ENCODE measurements at regions not wholly inside any gene's neighbourhood (a gene's known extent, or its start where the extent isn't known, plus 50 kb on each side); places are given as distances from the start of the nearest gene placed in this dataset.

DNA sequence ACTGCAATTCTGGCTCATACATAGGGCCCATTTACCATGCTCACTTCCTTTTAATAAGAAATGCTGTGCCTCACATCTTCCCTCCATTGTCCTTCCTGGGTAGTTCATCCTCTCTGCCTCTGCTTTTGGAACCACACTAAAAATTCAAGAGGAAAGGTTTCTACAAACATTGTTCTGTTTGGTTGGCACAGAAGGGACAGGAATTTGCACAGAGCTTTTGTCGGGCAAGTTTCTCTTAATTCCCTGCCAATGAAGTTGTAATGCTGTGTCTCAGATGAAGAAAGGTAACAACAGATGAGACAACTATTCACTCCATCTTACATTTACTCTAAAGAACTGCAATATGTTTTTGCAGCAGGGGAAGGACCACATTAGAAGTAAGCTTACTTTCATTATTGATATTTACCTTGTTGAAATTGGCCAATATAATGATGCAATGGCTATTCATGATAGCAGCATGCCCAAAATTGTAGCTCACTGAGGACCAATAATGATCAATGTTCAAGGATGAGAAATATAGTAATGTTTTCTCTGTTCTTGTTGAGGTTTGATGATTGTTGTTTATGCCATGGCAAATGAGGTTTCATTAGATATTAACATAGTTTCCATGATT, 82.5 kb upstream of the HMHB1 start:
- DNase-seq: no peak

DNA sequence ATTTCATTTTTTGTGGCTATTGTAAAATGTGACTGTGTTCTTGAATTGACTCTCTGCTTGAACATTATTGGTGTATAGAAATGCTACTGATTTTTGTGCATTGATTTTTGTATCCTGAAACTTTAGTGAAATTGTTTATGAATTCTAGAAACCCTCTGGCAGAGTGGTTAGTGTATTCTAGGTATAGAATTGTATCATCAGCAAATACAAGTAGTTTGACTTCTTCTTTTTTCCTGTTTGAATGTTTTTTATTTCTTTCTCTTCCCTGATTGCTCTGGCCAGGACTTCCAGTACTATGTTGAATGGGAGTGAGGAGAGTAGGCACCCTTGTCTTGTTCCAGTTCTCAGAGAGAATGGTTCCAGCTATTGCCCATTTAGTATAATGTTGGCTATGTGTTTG, 88.8 kb upstream of the HMHB1 start:
- no peak for DNase-seq

DNA sequence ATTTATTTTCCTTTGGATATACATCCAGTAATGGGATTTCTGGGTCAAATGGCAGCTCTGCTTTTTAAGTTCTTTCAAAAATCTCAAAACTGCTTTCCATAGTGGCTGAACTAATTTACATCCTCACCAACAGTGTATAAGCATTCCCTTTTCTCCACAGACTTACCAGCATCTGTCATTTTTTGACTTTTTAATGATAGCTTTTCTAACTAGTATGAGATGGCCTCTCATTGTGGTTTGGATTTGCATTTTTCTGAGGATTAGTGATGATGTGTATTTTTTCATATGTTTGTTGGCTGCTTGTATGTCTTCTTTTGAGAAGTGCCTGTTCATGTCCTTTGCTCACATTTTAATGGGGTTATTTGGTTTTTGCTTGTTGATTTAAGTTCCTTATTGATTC, 90.0 kb upstream of the HMHB1 start:
- no peak for DNase-seq

DNA sequence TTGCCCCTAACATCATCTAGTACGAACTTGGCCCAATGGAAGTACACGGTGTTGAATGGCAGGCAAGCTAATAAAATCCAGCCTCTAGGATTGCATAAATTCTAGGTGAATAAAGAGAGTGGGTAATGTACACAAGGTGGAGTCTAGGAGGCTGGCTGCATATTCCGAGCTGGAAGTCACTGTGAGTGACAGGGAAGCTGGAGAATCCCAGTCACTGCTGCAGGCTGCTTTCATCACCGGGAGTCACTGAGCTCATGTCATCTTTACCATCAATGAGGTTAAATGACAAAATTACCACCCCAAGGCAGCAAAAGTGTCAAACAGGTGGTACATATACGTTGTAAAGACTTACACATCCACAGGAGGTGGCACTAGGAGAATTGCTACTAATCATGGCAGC, 91.3 kb upstream of the HMHB1 start:
- DNase-seq: no peak

DNA sequence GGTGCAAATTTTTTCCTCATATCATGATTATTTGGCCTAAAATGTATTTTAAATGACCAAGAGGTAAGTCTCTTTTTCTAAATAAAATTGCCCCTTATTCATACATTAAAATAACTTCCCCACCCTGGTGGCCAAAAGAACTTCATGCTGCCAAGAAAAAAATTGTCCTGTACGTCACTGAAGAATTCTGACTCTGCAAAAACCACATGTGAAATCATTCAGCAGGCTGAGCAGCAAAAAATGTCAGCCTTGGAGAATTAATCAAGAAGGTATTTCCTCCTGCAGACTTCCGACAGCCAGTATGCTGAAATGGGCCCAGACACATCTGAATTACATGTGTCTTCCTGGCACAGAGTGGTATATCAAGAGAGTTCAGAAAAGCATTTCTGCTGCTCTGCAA, 94.6 kb upstream of the HMHB1 start:
- DNase-seq: peak; percentile 43

DNA sequence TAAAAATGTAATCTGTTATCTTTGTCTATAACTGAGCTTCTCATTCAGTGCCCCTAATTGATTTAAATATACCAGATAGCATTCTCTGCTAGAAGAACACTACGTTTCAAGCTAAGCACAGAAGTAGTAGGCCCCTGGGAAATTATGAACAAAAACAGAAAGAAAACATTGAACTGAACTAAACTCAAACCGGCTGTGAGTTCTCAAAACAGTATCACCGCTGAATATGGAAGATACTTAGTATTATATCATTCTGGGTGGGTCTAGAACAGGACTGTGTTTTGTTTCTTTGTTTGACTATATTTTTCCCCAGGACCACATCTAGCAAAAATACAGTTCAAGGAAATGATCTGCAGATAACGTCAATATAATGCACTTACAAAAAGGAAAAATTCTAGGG, 95.1 kb upstream of the HMHB1 start:
- DNase-seq: no peak

DNA sequence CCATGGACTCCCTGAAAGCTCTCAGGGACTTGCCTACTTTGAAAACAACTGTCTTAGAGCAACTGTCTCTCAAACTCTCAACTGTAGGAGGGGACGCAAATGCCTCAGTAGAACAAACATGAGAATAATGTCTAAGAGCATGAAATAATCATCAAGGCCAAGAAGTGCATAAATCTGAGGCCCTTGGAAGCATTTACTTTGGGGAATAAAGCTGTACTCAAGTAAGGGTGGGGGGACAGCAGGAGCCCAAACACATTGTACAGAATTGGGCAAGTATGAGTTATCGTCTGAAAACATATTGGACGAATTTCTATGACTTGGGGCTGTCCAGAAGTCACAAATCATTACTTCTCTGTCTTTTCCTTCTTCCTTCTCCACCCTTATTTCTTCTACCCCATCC, 96.3 kb upstream of the HMHB1 start:
- DNase-seq: no peak

DNA sequence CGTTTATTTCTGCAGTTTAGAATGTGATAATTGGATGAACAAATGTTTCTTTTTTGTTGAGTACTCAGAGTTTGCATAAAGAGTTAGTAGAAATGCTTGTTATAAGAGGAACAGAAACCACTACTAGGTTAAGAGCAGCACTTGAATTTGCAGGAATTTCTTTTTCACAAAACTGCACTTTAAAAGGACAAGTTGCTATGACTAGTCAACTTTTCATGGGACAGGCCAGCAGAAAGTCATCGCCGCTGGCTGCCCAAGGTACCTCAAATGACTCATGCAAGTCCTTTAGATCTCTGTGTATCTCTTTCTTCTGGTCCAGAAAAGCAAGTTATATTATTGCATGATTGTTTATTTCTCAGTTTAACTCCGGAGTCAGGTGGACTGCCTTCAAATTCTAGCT, 97.3 kb upstream of the HMHB1 start:
- DNase-seq: no peak

DNA sequence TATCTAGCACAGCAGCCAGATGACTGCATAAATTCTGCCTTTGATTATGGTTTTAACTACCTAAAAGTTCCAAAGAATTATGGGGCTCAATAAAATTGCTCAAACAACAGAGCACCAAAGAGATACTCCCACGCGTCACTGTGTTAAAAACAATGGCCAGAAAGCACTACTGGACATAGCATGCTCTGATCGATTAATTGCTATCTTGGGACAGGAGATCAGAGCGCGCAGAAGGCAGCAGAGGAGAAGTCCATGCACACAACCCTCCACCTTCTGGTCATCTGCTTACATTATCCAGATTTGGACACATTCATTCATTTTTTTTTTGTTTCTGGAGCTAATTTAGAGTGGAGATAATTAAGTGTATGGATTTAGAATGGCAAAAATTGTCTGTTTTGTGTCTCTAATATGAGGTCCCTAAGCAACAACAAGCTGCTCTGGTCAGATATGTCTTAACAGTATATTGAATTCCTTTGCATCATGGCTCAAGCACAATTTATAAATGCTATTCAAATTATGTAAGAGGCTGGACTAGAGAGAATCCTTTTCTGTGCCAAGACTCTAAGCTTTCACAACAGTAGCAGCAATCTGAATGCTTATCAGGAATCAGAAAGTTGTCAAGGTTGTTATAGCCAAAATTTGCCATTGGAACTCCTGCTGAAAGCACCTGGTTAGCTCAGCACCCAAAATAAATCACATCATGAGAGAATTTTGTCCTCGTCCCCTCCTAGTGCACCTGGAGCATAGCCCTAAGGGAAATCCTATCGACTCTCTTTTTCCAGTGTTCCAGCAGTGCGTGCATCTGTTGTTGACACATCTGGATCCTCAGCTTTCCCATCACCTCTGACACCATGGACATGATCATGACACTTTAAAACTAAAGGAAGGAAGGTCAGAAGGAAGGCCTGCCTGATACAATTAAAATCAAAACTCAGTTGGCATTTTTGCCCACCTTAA, 98.6 kb upstream of the HMHB1 start:
- DNase-seq: peak; percentile 53

DNA sequence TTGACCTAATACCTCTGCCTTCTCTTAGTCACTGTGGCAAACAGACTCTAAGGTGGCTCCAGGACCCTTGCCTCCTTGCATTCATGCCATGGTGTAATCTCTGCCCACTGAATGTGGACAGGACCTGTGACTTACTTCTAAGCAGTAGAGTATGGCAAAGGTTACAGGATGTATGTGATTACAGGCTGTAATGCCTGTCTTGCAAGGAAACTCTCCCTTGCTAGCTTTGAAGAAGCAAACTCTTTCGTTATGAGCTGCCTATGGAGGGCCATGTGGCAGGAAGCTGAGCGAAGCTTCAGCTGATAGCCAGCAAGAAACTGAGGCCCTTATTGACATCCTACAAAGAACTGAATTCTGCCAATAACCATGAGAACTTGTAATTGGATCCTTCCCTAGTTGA, 103.3 kb upstream of the HMHB1 start:
- no peak for DNase-seq

DNA sequence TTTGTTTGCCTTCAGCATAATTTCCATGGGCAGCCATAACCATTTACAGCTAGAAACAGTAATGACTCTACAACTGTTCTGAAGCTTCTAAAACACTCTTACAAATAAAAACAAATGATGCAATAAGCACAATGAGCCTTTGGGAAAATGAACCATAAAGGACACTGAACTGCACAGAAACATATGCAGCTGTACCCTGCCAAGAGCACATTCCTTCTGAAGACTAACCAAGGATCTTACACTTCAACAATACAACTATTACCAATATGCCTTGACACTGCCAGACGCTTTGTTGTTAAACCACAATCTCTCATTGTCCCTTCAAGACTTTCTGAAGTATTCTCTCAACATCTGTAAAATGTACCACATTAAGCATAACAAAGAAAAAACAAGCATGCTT, 104.2 kb upstream of the HMHB1 start:
- DNase-seq: no peak

DNA sequence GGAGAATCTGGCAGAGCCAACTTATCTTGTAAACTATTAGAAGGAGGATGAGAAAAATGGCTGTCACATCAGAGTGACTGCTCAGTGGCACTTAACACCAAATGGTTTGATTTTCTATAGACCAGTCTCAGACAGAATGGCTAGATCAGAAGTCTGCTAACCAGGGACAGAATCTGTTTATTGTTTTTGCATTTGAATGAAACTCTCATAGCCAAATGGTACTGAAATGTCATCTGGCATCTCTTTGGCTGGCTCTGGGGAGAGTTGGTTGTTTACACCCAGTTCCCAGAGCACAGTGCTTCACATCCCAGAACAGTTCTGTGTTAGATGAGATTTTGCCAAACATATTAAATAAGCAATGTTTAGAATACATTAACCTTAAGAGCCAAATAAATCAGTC, 106.6 kb upstream of the HMHB1 start:
- no peak for DNase-seq

DNA sequence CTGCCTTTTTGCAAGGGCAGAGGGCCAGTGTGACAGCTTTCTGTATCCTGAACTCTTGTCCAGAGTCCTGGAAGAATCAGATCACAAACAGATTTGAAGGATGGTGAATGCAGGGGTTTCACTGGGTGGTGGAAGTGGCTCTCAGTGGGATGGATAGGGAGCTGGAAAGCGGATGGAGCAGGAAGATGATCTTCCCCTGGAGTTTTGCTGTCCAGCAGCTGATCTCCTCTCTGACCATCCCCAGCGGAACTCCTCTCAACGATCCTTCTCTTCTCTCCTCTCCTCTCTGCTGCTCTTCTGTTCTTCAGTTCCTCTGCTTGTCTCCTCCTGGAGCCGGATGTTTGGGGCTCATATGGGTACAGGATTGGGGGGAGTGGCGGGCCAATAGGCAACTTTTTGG, 108.3 kb upstream of the HMHB1 start:
- DNase-seq: no peak

DNA sequence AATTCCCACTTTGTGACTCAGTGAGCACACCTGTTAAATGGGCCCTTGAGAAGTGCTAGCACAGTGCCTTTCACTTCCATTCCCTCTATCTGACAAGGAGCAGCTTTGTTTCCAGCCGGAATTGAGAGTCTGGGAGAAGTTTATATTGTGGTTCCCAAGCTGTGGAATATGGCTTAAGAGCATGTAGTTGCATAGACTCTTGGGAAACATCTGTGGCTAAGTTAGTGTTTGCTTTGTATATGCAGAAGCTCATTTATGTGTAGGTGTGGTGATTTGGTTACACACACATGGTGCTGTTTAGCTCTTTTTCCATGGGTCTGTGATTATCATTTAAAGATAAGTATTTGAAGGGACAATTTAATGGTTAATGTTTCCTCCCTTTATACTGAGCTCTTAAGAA, 110.5 kb upstream of the HMHB1 start:
- DNase-seq: no peak

DNA sequence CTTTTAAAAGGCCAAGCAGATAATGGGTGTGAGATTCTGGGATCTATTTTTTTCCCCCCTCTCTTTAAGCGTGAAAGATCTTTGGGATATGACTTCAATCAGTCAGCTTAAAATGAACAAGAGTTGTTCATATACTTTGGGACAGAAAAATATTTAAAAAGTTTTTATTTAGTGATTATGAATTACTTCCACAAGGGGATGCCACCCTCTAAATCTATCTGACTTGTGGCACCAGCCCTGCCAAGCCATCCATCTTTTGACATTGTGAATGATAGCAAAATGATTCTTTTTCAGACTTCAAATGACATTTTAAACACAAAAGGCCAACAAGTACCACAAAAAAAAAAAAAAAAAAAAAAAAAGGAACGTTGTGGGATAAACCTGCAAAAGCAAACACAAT, 111.0 kb upstream of the HMHB1 start:
- no peak for DNase-seq

DNA sequence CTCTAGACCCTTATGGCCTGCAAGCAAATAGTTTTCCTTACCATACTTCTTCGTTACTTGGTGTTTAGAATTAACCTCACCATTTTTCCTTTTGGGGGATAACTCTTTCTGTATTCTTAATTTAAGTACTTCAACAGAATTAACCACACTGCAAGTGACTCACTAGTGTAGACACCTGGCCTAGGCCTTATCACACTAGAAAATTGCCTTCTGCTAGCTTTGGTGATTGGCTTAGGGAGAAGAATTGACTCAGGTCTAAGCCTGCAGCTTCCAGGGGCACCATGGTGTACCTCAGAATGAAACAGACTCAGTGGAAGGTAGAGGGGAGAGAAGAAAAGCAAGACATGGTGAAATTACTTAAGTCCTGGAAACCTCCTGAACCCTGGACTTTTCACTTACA, 112.8 kb upstream of the HMHB1 start:
- DNase-seq: no peak

DNA sequence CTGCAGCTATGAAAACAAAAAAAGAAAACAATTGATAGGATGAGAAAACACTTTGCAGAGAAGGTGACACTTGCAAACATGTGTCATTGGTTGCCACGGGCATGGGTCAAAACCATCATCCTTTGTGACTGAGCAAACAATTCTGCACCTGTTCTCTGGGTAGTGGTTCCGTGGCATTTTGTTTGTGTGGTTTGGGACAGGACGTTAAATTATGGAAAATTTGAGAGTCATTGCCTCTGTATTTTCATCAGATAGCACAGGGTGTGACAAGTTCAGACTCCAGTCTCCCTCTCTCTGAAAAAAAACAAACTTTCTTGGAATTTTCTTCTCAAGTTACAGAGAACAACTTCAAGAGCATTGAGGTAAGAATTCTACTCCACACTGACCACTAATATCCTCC, 113.4 kb upstream of the HMHB1 start:
- no peak for DNase-seq

DNA sequence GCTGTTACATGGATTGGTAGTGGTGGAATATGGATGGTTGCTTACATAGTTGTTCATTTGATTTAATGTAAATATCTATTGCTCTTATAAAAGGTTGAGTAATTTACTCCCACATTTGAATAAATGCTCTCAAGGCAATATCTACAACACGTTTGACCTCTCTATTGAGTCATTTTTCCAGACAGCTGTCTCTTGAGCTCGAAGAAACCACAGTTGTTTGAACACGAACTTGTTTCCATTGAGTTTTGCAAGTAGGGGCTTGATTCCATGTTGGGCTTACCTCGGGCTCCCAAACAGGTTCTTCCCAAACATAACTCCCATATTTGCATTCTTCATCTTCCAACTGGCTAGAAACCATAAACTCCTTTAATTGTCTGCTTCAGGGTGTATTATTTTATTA, 115.0 kb upstream of the HMHB1 start:
- DNase-seq: no peak

DNA sequence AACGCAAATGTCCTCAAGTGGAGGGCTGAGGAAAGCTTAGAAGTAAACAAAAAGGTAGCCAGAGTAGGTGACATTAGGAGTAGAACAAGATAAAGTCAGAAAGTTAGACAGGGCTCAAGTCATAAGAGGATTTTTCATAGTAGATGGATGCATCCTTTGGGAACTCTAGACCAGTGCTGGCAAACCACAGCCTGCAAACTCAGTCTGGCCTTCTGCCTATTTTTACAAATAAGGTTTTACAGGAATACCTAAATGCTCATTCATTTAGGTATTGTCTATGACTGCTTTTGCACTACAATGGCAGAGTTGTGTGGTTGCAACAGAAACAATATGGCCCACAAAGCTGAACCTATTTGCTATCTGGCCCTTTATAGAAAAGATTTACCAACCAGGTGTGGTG, 116.0 kb upstream of the HMHB1 start:
- no peak for DNase-seq

DNA sequence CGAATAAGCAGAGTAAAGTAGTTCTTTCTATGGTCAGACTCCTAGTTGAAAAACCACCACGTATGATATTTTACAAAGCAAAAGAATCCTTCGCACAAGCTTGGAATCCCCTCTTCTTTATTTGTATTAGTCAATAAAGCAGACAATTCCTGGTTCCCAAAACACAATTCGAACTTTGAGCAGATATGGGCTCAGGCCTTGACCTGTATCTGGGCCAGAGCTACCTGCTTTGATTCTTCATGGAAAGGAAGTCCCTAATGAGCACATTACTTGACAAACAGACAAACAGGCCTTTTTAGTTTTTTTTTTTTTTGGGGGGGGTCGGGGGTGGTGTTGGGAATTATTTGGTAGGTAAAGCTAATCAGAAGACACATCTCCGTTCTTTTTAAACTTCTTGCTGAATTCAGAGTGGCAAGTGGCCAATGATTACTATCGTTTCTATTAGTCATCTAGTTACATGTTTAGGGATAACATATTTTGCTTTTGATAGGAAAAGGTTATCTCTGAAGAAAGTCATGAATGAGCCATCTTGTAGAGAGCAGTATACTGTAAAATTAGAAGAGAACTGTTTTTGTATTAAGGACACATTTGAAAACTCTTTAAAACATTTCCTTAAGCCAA, 116.6 kb upstream of the HMHB1 start:
- DNase-seq: no peak

DNA sequence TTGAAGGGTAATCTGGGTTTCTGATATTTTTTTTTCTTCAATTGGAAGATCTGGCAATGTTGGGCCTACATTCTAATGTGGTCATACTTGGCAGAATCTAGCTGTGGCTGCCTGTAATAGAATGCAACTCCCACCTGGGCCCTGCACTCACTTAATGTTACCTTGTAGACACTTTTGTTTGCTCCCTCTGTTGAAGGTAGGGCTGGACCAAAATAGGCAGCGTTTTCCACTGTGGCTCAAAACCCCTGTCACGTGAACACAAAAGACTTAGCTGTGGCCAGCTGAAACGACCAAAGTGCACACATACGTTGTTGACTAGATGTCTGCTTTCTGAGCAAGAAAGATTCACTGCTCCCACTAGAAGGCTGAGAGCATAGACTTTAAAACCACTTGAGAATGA, 117.6 kb upstream of the HMHB1 start:
- no peak for DNase-seq

DNA sequence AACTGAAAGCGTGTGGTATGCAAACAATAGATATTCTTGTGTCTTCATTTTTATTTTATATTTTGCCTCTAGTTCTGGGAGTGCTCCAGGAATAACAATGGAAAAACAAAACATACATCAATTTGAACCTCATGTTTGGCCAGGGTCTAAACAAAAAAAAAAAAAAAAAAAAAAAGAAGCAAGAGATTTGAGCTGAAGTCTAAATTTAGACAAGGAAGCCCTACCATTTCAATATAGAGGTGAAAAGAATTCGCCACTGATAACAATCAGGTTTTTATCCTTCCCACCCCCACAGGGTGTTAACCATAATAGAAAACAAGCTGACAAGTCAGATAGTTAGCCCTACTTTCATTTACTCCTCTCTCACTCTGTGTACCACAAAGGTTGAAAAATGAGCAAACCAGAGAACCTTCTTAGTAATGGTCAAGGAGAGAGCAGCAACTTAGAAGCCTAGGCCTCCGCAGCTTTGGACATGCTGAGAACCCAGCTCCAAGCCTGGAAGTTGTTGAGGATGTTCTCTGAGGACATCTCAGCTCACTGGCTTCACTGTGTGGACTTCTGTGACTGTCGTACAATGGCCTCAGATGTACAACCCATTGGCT, 118.2 kb upstream of the HMHB1 start:
- DNase-seq: no peak

DNA sequence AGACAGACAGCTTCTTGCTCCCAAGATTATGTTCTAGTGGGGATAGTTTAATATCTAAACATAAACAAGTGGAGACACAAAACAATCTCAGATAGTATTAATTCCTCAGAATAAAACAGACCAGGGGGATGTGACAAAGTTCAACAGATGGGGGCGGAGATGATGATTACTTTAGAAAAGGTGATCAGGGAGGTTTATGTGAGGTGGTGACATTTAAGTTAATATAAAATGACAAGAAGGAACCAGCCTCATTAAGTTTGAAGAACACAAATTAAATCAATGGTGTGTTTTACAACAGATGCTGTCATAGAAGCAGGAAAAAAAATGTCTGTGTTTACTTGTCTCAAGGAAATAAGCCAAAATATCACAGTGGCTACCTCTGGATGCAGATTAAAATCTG, 119.6 kb upstream of the HMHB1 start:
- no peak for DNase-seq

DNA sequence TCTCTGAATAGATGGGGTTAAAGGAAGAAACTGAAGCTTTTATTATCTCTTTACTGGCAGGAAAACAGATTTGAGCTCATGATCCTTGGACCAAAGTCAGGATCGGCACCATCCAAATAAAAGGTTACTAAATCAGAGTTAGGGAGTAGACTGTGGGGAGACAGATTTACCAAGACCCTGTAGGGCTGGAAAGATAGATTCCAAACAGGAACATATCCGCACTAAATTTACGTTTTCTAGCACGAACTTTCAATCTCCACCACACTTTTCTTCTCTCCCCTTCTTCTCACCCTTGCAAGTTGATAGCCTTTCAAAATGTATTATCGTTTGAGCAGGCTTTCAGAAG, 120.0 kb upstream of the HMHB1 start:
- no peak for DNase-seq
